EH (cell line): ENCODE measurements at regions not wholly inside any gene's neighbourhood (a gene's known extent, or its start where the extent isn't known, plus 50 kb on each side); places are given as distances from the start of the nearest gene placed in this dataset.

Experiments used
- DNase-seq: peaks from one replicate; pipeline ENCODE4 v3.0.0-alpha.2; 2015; ENCODE audit warnings: low read depth

DNA sequence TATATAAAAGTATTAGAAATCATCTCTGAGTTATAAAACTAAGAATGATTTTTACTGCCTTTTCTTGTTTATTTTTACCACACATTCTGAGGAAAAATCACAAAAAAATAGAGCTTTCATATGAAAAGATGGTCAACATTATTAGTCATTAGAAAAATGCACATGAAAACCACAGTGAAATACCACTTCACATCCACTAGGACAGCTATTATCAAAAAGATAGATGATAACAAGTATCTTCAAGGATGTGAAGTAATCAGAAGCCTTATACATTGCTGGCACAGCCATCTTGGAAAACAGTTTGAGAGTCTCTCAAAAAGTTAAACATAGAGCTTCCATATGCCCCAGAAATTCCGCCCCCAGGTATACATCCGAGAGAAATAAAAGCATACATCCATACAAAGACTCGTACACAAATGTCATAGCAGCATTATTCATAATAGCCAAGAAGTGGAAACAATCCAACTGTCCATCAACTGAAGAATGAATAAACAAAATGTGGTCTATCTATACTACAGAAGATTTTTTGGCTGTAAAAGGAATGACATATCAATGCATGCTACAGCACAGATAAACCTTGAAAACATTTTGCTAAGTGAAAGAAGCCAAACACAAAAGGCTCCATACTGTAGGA, 523.9 kb downstream of the FUT8 start:
- no peak for DNase-seq

DNA sequence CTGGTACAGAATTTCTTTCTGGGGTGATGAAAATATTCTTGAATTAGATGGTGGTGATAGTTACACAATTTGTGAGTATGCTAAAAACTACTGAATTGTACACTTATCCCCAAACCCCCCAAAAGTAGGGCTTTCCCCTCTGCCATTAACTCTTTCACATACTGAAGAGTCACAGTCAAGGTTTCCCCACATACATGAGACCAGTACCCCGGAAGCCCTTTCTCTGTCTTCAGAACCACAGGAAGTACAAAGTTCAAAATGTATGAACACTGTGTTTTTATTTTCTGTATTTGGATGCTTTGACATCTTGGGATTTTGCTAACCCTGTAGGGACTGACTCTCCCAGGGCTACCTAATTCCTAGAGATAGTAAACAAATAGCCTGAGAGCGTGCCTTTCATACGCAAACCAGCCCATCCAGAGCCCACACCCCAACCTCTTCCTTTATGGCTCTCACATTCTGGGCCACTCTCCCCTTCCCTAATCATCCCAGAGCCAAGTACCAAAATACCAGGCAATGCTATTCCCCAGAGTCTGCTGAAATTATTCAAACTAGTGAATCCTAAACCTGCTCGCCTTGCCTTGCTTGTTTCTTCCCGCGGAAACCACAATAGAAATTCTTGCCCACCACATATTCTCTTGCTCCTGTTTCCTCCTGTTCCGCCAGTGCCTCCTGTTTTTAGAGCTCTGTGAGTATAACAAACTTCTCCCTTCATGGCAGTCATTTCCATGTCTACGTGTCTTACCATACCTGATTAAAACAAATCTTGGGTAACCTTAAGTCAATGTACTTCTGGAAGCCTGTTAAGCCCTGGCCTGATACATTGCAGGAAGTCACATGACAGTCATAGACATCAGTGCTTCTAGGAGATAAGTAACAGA, 524.8 kb downstream of the FUT8 start:
- DNase-seq: no peak

DNA sequence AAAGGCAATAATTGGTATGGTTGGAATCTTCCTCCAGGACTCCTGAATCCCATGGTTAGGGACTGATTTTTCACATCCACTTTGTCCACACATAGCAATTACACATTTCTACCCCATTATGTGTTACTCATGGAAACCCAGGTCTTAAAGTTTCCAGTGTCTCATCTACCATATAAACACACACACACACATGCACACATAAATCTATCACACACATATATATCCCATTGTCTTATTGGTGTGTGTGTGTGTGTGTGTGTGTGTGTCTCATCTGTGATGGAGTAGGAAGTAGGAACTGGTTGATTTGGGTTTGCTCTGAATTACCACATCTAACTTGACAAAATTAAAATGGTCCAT, 525.4 kb downstream of the FUT8 start:
- DNase-seq: no peak

DNA sequence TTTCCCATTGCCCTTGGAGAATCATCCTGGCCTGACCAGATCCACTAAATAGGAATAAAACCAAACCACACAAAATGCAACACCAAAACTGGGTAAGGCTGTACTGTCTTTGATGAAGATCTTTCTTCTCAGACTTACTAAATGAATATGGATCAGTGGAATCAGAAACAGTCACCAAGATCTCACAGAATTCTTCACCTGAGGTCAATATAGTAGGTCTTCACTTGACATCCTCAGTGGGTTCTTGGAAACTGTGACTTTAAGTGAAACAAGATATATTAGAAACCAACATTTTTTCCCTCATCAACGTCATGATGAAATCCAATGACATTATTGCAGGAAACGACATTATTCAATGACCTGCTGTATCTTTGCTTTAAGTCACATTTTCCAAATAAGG, 526.2 kb downstream of the FUT8 start:
- no peak for DNase-seq

DNA sequence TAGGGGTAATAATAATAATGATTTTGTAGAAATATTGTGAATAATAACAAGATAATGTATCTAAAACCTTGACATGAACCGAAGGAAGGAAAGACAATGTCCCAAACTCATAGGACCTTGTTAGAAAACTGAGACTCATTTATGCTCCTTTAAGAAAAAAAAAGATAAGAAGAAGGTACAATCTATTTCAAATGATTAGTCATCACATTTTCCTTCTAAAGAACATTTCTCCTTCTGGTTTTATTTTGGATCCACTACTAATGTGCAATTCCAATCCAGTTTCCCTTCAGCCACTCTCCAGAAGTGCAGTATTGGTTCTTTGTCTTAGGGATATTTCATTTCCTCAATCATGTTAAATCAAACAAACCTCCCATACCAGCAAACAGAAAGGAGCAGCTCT, 526.7 kb downstream of the FUT8 start:
- no peak for DNase-seq

DNA sequence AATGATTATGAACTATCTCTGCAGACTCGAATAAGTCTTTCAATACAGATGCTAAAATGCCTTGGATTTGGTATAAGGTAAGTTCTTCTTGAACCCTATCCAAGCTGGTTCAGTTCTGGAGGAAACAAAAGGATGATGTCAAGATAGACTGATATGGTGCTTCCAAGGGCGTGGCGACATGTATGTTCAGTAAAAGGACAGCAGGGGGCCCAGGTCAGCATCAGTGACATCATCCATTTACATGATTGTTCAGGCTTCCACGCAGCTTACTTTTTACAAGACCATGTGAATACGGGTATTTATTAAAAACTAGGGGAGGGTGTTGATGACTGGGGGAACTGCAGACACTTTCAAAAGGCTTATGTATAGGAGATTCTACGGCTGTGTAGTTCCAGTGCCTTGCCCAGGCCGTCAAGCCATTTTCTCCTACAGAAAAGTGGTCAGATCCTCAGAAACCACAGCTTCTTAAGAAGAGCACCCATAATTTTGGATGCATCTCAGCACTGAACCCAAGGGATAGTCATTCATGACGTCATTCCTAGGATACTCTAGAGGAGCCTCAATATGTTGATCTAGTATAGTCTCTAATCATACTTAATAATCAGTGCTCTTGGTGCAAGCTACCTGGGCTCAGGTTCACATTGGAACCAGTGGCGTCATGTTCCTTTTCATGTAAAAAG, 527.7 kb downstream of the FUT8 start:
- peak; percentile 5 for DNase-seq

DNA sequence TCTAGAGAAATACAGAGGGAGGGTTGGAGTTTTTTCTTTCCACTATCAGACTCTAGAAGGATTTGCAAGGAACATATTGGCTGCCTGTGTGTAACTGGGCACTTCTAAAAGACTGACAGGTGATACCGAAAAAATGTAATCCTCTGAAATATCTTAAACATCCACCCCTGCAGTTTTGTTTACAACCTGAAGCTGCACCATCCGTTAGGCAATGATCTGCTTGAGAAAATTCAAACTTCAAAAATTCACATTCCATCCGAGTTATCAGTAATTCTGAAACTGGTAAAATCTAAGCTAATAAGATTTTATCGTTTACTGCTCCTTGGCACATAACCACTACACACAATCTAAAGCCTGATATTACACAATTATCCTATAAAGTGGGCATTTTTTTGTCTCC, 528.6 kb downstream of the FUT8 start:
- DNase-seq: no peak

DNA sequence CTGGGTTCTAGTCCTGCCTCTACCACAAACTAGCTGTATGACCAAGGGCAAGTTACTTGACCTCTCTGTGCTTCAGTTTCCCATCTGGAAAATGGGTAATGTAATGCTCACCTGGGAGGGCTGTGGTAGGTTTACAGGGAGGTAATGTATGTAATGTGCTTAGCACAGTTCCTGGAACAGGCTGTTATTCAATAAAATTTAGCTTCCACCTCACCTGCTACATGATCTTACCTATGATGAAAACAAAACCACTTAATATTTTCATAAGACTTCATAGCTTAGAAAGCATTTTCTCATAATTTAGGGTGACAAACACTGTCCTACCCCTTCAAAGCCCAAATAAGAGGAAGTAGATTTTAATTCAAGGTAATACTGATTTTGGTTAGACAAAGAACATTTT, 530.6 kb downstream of the FUT8 start:
- DNase-seq: no peak

DNA sequence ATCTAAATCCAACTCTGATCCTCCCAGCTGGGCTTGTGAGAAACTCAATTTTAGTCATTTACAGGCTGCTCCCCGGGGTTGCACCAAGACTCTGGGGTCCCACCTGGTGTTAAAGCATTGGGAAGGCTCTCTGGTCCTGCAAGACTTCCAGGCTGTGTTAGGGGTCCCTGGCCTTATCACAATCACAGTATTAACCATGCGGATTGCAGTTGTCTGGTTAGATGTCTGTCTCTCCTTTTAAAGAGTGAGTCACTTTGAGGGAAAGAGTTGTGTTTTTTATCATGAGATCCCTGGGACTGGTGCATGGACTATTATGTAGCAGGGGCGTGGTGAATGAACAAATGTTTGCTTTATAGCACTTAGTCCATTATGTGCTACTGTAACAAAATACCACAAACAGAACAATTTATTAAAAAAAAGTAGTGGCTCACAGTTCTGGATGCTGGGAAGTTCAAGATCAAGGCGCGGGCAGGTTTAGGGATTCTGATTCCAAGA, 531.4 kb downstream of the FUT8 start:
- DNase-seq: no peak

DNA sequence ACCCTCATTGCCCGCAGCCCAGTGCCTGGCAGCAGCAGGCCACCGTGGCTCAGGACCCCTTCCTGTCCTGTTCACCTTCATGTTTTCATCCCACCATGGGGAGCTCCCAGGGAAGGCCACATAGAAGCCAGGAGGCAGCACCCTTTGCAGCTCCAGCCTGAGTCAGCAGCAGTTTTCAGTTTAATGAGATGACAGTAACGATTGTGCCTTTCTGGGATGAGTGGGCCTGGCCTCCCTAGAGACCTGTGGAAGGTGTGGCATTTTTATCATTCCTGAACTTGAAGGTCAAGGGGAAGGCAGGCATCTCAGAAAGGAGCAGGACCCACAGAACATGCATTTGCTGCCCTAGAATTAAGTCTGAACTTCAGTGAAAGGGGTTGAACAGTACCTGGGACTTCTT, 532.8 kb downstream of the FUT8 start:
- no peak for DNase-seq

DNA sequence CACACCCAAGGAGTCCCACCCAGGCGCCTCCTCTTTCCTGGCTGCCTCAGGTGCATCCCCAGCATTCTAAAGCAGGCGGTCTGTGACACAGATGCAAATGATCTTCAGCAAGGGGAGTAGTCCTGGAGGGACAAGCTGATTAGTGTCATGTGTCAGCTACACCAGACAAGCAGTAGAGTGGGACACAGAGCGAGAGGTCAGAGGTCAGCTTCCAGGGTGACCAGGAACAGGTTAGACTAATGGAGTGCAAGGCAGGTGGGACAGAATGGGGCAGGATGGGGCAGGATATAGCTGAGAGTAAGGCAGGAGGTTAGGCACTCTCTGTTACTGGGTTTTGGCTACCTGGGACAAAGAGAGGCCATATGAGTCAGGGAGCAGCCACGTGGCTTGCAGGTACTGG, 534.0 kb downstream of the FUT8 start:
- no peak for DNase-seq

DNA sequence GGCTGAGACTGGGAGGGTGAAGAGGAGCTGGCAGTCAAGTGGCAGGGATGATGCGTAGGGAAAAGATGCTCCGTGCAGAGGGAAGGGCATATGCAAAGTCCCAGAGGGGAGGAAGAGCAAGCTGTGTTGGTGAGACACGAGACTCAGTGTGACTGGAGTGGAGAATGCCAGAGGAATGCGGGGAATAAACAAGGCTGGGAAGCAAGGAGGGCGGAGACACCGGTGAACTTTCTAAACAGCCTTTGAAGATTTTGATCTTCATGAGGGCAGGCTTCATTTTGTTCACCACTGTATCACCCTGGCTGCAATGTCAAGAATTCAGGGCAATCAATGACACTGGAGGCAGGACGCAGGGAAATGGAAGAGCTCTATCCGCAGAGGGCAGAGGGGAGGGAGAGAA, 535.8 kb downstream of the FUT8 start:
- DNase-seq: no peak

DNA sequence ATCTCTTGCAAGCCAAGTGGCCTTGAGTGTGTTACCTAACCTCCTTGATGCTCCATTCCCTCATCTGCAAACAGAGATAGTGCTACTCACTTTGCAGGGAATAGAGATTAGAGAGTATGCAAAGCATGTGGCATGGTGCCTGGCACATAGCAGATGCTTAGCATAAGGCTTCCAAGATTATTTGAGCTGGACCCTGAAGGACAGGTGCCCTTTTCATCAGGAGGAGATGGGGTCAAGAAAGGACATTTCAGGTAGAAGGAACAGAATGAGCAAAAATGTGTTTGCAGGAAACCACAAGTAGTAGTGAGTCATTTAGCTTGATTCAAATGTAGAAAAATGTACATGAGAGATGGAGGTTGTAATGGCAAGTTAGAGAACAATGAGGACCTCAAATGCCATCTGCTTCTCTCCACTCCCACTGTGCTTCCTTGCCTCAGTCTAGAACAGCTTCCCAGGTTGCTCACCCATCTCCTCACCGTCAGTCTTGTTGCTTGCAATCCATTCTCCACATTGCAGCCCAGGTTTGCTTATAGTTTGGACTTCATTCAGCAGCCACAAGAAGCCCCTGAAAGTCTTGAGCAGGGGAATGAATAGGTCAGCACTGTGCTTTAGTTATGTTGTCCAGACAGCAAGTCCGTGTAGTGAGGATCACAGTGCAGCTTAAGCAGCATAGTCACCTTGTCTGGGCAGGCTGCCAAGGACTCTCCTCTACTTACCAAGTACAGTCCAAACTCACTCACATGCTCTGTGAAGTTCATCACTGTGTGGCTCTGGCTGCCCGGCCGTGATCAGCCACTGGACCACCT, 536.3 kb upstream of the CCDC196 start:
- DNase-seq: peak; percentile 5

DNA sequence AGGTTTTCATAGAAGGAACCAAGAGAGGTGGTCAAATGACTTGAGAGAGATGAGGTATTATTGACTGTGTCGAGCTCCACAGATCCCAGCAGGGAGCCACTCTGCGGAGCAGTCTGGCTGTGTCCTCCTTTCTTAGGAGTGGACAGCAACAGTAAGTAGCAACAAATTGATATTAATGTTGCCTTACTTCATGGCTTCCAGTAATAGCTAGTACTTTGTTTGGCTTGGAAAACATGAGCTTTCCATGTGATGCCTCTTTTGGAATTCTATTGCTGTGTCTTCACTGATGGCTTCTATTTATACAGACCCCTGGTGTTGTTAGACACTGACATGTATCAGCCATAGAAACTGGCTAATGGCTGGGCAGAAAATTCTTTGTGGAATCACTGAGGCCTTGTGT, 531.2 kb upstream of the CCDC196 start:
- no peak for DNase-seq

DNA sequence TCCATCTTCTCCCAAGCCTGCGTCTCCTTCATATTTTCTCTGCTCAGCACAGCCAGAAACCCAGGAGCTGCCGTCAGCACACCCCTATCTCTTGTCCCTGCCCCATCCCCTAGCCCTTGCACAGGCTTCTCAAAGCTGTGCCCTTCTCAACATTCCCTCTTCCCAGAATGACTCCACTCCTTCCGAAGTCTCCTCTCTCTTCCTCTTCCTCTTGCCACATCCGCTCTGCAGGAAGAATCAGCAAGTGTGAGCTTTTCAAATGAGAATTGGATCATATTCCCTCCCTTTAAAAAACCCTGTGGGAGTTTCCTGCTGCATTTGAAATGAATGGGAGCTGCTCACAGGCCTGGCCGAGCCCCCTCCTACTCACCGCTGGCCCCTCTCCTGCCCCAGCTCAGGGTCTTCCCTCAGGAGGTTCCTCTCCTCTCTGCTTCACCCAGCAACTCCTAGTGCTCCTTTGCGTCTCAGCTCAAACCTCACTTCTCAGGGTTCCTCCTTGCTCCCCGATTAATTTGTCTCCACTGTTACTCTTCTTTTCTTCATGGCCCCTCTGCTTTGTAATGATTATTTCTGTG, 528.5 kb upstream of the CCDC196 start:
- DNase-seq: no peak

DNA sequence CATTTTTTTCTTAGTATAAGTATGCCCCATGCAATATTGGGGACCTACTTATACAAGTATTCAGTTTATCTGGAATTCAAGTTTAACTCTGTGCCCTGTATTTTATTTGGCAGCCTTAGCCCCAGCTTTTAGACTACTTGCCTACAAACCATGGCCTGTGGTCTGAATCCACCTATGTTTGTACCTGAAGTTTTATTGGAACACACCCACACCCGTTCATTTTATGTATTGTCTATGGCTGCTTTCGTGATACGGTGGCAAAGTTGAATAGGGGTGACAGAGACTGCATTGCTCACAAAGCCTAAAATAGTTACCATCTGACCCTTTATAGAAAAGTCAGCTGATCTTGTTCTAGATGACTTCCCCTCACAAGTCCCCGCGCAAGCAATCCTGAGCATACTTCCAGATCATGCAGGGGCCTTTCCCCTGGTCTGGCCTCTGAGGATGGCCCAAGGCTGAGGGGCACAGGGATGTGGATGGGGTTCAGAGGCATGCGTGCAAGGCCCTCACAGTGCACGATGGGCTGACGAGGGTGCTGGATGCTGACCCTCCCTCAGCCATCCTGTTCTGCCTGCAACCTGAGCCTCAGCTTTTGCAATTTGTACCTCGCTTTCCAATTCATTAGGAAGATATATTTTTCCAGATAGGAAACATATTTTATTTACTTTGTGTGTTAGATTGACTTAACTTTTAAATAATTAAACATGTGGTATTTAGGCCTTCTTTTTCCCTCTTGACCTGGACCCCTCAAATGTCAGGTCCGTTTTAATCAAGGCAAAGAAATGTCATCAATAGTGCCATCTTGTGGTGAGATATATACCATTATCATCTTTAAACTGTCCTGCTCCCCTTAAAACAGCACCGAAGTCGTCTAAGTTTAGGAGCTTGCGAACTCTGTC, 527.3 kb upstream of the CCDC196 start:
- DNase-seq: peak; percentile 37

DNA sequence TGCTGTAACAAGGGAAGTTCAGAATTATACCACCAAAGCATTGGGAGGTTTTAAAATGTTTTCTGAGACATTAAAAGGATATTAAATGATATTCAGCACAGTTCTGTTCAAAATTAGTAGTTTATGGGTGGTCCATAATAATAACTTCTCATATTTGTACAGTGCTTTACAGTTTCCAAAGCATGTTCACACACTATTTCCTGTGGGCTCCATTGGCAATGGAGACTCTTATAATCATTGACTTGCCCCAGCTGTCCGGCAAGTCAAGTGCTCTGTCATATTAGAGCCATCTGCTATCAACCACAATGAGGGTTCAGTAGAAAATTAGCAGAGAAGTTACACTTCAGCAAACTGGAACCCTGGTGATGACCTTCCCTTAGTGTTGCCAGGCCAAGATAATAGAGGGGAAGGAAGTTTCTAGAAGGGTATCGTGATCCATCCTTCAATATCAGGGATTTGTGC, 526.6 kb upstream of the CCDC196 start:
- DNase-seq: no peak

DNA sequence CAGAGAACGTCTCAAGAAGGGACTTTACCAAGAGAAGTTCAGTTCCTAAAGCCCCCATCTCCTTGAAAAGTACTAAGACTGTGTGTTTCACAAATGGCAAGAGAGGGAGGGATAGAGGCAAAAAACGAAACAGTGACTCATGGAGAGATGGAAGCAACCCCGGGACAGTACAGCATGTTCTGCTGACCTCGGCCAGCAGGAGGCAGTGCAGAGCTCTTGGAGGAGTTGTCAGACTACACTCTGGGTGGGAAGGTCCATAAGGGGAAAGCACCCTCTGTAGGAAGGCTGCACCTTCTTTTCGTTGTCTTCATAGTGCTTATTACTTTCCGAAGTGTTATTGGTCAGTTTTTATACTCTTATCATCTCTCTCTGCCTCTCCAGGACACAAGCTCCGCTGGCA, 525.2 kb upstream of the CCDC196 start:
- peak; percentile 21 for DNase-seq

DNA sequence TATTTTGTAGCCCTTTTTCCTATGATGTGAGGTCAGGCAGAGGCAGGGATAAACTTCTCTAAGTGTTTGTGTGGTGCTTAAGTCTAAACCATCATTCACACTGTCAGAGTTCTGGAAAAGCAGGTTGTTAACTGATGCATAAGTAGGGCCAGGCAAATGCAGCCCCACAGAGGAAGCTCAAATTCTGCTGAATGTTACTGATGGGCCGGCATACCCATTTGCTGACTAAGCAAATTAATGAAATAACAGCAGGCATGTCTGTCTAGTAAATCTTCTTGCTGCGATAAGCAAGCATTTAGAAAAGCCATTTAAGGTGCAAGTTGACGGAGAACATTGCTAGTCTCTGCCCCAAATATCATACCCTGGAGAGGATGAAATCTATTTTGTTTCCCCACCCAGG, 523.2 kb upstream of the CCDC196 start:
- DNase-seq: no peak

DNA sequence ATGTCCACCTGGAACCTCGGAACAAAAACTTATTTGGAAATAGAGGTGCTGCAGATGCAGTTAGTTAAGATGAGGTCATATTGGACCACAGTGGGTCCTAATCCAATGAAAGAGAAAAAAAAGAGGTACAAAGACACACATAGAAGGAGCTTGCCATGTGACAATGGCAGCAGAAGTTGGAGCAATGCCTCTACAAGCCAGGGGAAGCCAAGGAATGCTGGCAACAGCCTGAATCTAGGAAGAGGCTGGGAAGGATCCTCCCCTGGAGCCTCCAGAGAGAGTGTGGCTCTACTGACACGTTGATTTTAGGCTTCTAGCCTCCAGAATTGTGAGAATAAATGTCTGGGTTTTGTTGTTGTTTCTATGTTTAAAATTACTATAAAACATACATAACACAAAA, 521.8 kb upstream of the CCDC196 start:
- DNase-seq: no peak

DNA sequence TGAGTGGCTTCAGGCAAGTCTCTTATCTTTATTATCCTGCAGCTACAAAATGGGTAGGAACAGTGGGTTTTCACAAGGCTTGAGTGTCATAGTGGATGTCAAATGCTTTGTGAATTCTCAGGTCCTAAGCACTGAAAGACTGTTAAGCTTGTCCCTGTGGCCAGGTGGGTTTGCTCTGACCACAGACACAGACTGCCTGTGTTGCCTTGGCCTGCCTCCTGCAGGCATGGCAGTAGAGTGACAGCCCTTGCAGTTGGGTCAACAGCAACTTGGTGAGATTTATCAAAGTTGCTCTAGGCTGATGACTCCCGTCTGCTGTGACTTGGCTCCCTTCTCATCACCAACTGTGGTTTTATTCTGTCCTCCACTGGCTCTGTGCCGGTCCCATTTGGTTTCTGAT, 520.0 kb upstream of the CCDC196 start:
- DNase-seq: no peak
